Thoracic aorta (tissue), 2 donors: ENCODE measurements at regions not wholly inside any gene's neighbourhood (a gene's known extent, or its start where the extent isn't known, plus 50 kb on each side); places are given as distances from the start of the nearest gene placed in this dataset.

Source experiments
- ATAC-seq: fragments of 150-250 bp; one replicate; pipeline ENCODE4 v1.8.0; 2017; ENCODE audit warnings: low read depth; ENCODE audit not compliant: insufficient number of reproducible peaks, low FRiP score
- DNase-seq: peaks from one replicate; pipeline ENCODE4 v3.0.0-alpha.2; 2020; ENCODE audit warnings: low spot score
- H3K27ac ChIP-seq, 2 donors: fragments of 200-600 bp; sonication (generic); 1 replicate in 1 of 2; 2 replicates in 1 of 2; pipeline ENCODE4 v1.5.1; 2016; ENCODE audit warnings: mild to moderate bottlenecking in 2 of 2, moderate library complexity in 2 of 2
- H3K27me3 ChIP-seq: fragments of 200-600 bp; sonication (generic); replicated peaks from 2 replicates; pipeline ENCODE4 v1.6.0; 2016; ENCODE audit warnings: mild to moderate bottlenecking; ENCODE audit not compliant: insufficient read depth
- H3K36me3 ChIP-seq: fragments of 200-600 bp; sonication (generic); one replicate; pipeline ENCODE4 v1.5.1; 2016
- H3K4me1 ChIP-seq, 2 donors: fragments of 200-600 bp; sonication (generic); 1 replicate in 1 of 2; 2 replicates in 1 of 2; pipeline versions ENCODE4 v1.5.1 to v1.6.0; 2016; ENCODE audit warnings: low read depth in 2 of 2, mild to moderate bottlenecking in 1 of 2; ENCODE audit not compliant: control insufficient read depth in 1 of 2
- H3K4me3 ChIP-seq: fragments of 200-600 bp; sonication (generic); 2 replicates; pipeline ENCODE4 v1.5.1; 2016; ENCODE audit warnings: mild to moderate bottlenecking
- H3K9me3 ChIP-seq: fragments of 200-600 bp; sonication (generic); 2 replicates; pipeline ENCODE4 v1.5.1; 2016
- TF ChIP-seq, protein P1 (sequence below): fragments of 200-600 bp; sonication (generic); IDR thresholded peaks from one replicate; pipeline ENCODE4 v1.5.1; 2019; ENCODE audit warnings: antibody characterized with exemption

GRCh38 chr9:107838766-107839165 lies 349.2 kb upstream of the KLF4 start:
- Histone ChIP-seq H3K4me1 (no peaks in the 10 kb centered on the region), H3K27me3 (no peaks in the 10 kb centered on the region), H3K27ac (no peak overlapping the region), H3K9me3 (no peaks in the 10 kb centered on the region), H3K36me3 (no peaks in the 10 kb centered on the region), H3K4me3 (no peak overlapping the region)
- TF ChIP-seq, protein P1, sequence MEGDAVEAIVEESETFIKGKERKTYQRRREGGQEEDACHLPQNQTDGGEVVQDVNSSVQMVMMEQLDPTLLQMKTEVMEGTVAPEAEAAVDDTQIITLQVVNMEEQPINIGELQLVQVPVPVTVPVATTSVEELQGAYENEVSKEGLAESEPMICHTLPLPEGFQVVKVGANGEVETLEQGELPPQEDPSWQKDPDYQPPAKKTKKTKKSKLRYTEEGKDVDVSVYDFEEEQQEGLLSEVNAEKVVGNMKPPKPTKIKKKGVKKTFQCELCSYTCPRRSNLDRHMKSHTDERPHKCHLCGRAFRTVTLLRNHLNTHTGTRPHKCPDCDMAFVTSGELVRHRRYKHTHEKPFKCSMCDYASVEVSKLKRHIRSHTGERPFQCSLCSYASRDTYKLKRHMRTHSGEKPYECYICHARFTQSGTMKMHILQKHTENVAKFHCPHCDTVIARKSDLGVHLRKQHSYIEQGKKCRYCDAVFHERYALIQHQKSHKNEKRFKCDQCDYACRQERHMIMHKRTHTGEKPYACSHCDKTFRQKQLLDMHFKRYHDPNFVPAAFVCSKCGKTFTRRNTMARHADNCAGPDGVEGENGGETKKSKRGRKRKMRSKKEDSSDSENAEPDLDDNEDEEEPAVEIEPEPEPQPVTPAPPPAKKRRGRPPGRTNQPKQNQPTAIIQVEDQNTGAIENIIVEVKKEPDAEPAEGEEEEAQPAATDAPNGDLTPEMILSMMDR = no peak
- no peak for ATAC-seq
- DNase-seq = no peak

DNA sequence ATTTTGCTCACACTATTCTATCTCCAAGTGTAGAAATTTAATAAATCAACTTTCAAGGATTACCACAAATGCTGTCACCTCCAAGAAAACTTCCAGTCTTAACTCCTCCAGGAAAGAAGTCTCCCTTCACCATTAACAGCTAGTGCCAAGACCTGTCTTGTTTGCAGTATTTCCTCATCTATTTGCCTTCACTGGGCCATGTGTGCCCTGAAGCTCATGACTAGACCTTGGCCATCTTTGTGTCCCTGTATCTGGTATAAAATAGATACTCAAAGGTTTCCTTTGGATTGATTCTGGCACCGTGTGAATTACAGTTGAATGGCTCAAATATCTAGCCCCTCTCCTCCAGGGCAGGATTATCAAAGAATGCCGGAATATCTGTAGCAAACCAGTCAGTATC lies 346.7 kb upstream of the KLF4 start:
- DNase-seq = no peak
- Histone ChIP-seq H3K4me3 (no peak overlapping the region), H3K36me3 (no peaks in the 10 kb centered on the region), H3K9me3 (no peaks in the 10 kb centered on the region), H3K27ac (no peak overlapping the region), H3K27me3 (no peaks in the 10 kb centered on the region), H3K4me1 (no peaks in the 10 kb centered on the region)
- ATAC-seq = no peak
- TF ChIP-seq, protein P1 = no peak

DNA sequence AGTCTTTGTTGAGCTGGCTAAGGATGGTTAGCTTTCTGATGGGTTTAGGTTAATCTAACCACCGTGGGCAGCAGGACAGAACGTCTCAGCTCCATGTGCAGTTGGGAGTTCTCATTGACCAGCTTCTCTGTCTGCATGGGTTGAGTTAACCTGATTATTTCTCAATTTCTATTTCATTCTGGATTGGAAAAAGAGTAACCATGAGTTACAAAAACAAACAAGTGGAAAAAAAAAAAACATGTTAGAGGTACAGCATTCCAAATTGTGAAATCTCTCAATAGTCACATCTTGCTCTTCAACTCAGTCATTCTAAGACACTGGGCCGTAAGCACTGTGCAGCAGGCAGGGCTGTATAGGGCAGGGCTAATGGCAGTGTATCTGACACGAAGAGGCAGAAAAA lies 343.7 kb upstream of the KLF4 start:
- no peak for ATAC-seq
- no peaks in the 10 kb centered on the region for H3K9me3 ChIP-seq
- H3K27ac ChIP-seq = no peak overlapping the region
- H3K27me3 ChIP-seq = no peaks in the 10 kb centered on the region
- H3K4me3 ChIP-seq = no peak overlapping the region
- TF ChIP-seq, protein P1 = no peak
- DNase-seq = no peak
- H3K4me1 ChIP-seq = no peaks in the 10 kb centered on the region
- no peaks in the 10 kb centered on the region for H3K36me3 ChIP-seq

GRCh38 chr9:107832871-107833270 lies 343.3 kb upstream of the KLF4 start:
- no peaks in the 10 kb centered on the region for H3K9me3 ChIP-seq
- no peak for DNase-seq

GRCh38 chr9:107830479-107830878 lies 340.9 kb upstream of the KLF4 start:
- H3K4me3 ChIP-seq = no peak overlapping the region
- TF ChIP-seq, protein P1 = no peak

More at GRCh38 chr9:107832871-107833270, 343.3 kb upstream of the KLF4 start:
- TF ChIP-seq, protein P1 = no peak
- ATAC-seq = no peak
- no peak overlapping the region for H3K27ac ChIP-seq
- no peaks in the 10 kb centered on the region for H3K27me3 ChIP-seq
- no peaks in the 10 kb centered on the region for H3K36me3 ChIP-seq
- H3K4me1 ChIP-seq = no peaks in the 10 kb centered on the region
- H3K4me3 ChIP-seq = no peak overlapping the region

More at GRCh38 chr9:107830479-107830878, 340.9 kb upstream of the KLF4 start:
- no peak overlapping the region for H3K27ac ChIP-seq
- DNase-seq = no peak
- no peak for ATAC-seq
- H3K9me3 ChIP-seq = no peaks in the 10 kb centered on the region
- H3K4me1 ChIP-seq = no peaks in the 10 kb centered on the region
- H3K36me3 ChIP-seq = no peaks in the 10 kb centered on the region
- H3K27me3 ChIP-seq = no peaks in the 10 kb centered on the region
